HG03565 (cell line): ENCODE measurements at regions not wholly inside any gene's neighbourhood (a gene's known extent, or its start where the extent isn't known, plus 50 kb on each side); places are given as distances from the start of the nearest gene placed in this dataset.
"Not testable (repeated sequence)": the region's sequence is repeated elsewhere in the genome, so short reads cannot be mapped to it uniquely, and the experiment has no call there.

Experiments used
- ATAC-seq: cut with Tn5 transposase; IDR thresholded peaks from one replicate; pipeline ENCODE4 v1.9.1; 2021; ENCODE audit warnings: mild to moderate bottlenecking, moderate library complexity; ENCODE audit not compliant: unreplicated experiment

- no peak for ATAC-seq
Measured at GRCh38 chr1:213457186-213457585, 406.1 kb downstream of the RPS6KC1 start.

- ATAC-seq: no peak
Measured at GRCh38 chr1:213457733-213458132, 406.7 kb downstream of the RPS6KC1 start.

GRCh38 chr1:213462374-213462773 is 411.3 kb downstream of the RPS6KC1 start:
- not testable (repeated sequence) for ATAC-seq

- ATAC-seq: no peak
Measured at GRCh38 chr1:213464786-213465460, 413.9 kb downstream of the RPS6KC1 start.

- ATAC-seq: peak; percentile 49
Measured at GRCh38 chr1:213466541-213466940, 415.5 kb downstream of the RPS6KC1 start.

GRCh38 chr1:213474054-213474453 is 423.0 kb downstream of the RPS6KC1 start:
- ATAC-seq: no peak

- ATAC-seq: no peak
Measured at GRCh38 chr1:213481395-213481794, 430.4 kb downstream of the RPS6KC1 start.

GRCh38 chr1:213484333-213484732 is 433.3 kb downstream of the RPS6KC1 start:
- ATAC-seq: no peak

GRCh38 chr1:213484758-213485157 is 433.7 kb downstream of the RPS6KC1 start:
- no peak for ATAC-seq

GRCh38 chr1:213486488-213486887 is 435.4 kb downstream of the RPS6KC1 start:
- ATAC-seq: no peak

GRCh38 chr1:213491468-213491867 is 440.4 kb downstream of the RPS6KC1 start:
- no peak for ATAC-seq

GRCh38 chr1:213492161-213493041 is 441.4 kb downstream of the RPS6KC1 start:
- no peak for ATAC-seq

- ATAC-seq: no peak
Measured at GRCh38 chr1:213499444-213499843, 448.4 kb downstream of the RPS6KC1 start.

- ATAC-seq: no peak
Measured at GRCh38 chr1:213507472-213508223, 456.6 kb downstream of the RPS6KC1 start.

GRCh38 chr1:213511173-213511572 is 460.1 kb downstream of the RPS6KC1 start:
- ATAC-seq: no peak

GRCh38 chr1:213512316-213512715 is 461.3 kb downstream of the RPS6KC1 start:
- ATAC-seq: no peak

- ATAC-seq: no peak
Measured at GRCh38 chr1:213513006-213513405, 462.0 kb downstream of the RPS6KC1 start.

- ATAC-seq: not testable (repeated sequence)
Measured at GRCh38 chr1:213514408-213515179, 463.6 kb downstream of the RPS6KC1 start.

GRCh38 chr1:213519098-213519497 is 468.1 kb downstream of the RPS6KC1 start:
- no peak for ATAC-seq

GRCh38 chr1:213521206-213521605 is 466.6 kb upstream of the PROX1 start:
- no peak for ATAC-seq
